AG08395 (cell line): ENCODE measurements at regions not wholly inside any gene's neighbourhood (a gene's known extent, or its start where the extent isn't known, plus 50 kb on each side); places are given as distances from the start of the nearest gene placed in this dataset.
A peak's percentile ranks its signal among the peaks of the same experiment; 100 is the strongest.
"Not testable (repeated sequence)": the region's sequence is repeated elsewhere in the genome, so short reads cannot be mapped to it uniquely, and the experiment has no call there.

Experiments
- DNase-seq: peaks from one replicate; pipeline ENCODE4 v3.0.0; 2012; ENCODE audit warnings: mixed read lengths, low spot score

- no peak for DNase-seq
Measured at GRCh38 chr2:13696601-13697000, 935.9 kb upstream of the LRATD1 start.

DNA sequence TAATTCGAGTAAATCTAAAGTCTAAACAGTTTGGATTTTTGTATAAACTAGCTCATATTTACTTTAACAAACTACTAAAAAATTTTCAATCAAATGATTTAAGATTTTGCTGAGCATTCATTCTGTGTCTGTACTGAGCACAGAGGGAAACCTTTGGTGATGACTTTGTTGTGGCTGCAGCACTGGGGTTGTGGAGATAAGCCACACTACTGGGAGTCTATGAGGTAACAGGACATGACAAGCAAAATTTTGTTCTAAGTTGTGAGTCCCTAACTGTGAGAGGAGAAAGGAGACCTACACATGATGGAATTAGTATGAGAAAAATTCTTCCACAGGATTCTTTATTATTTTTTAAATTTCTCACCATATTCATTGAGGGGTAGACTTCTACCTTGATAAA is 933.7 kb upstream of the LRATD1 start:
- DNase-seq, result no peak

DNA sequence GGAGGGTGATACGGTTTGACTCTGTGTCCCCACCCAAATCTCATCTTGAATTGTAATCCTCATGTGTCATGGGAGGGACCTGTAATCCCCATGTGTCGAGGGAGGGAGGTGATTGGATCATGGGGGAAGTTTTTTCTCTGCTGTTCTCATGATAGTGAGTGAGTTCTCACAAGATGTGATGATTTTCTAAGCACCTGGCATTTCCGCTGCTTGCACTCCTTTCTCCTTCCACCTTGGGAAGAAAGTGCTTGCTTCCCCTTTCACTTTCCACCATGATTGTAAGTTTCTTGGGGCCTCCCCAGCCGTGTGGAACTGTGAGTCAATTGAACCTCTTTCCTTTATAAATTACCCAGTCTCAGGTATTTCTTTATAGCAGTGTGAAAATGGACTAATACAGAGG is 932.6 kb upstream of the LRATD1 start:
- DNase-seq, result not testable (repeated sequence)

- no peak for DNase-seq
Measured at GRCh38 chr2:13711154-13711553, 921.4 kb upstream of the LRATD1 start.

DNA sequence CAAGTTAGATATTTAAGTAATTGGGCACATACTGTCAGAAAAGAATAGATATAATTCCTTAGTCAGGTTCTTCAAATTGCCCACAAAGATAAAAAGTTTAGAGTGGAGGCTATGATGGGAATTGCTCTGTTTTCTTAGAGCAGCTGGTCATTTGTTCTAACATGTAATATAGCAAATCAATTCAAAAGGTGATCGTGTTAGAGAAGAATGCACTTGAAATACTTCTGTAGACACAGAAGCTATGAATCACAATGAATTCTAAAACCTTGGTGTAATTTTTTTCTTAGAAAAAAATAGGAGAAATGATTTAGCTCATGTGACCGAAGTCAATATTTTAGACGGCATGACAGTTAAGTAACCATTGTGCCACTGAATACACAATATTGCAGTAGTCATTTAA is 918.1 kb upstream of the LRATD1 start:
- no peak for DNase-seq

- no peak for DNase-seq
Measured at GRCh38 chr2:13725945-13726344, 906.6 kb upstream of the LRATD1 start.

DNA sequence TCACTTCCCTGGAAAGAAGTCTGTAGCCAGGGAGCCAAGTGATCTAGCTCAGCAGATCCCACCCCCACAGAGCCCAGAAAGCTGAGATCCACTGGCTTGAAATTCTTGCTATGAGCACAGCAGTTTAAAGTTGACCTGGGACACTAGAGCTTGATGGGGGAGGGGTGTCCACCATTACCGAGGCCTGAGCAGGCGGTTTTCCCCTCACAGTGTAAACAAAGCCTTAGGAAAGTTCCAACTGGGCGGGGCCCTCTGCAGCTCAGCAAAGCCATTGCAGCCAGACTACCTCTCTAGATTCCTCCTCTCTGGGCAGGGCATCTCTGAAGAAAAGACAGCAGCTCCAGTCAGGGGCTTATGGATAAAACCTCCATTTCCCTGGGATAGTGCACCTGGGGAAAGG is 887.2 kb upstream of the LRATD1 start:
- no peak for DNase-seq

- no peak for DNase-seq
Measured at GRCh38 chr2:13751955-13752354, 880.6 kb upstream of the LRATD1 start.

DNA sequence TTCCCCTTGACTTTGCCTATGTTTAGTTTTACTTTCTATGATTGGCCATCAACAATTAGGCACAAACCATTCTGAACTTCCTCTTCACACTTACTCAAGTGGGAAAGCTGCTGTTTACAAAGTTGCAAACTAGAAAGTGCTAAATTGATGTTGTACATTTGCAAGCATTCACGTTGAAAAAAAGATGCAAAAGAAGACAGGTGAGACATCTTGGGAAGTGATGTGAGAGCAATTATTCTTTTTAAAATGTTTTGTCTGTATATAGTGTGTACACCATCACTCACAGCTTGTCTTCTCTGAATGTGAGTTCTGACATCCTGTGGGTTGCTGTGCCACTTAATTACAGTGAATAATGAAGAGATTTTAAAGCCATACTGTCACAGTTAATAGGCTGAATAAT is 874.1 kb upstream of the LRATD1 start:
- no peak for DNase-seq

- no peak for DNase-seq
Measured at GRCh38 chr2:13768274-13768673, 864.2 kb upstream of the LRATD1 start.

- DNase-seq, result no peak
Measured at GRCh38 chr2:13770279-13770678, 862.2 kb upstream of the LRATD1 start.

DNA sequence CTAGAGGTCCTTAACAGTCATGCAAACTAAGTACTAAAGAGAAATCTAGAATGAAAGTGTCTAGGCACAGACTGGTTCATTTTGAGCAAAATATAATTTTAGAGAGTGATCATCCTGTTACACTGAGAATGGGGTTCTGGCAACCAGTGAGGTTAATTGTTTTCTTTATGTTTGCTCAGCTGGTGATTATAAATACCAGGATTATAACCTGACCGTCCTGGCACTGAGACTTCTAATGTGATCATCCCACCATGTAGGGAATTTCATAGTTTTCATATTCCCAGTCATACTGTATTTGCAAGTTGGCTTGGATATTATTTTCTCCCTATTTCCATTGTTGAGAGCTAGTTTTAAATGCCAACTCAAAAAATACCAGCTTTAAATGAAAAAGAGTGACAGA is 852.5 kb upstream of the LRATD1 start:
- DNase-seq, result no peak

DNA sequence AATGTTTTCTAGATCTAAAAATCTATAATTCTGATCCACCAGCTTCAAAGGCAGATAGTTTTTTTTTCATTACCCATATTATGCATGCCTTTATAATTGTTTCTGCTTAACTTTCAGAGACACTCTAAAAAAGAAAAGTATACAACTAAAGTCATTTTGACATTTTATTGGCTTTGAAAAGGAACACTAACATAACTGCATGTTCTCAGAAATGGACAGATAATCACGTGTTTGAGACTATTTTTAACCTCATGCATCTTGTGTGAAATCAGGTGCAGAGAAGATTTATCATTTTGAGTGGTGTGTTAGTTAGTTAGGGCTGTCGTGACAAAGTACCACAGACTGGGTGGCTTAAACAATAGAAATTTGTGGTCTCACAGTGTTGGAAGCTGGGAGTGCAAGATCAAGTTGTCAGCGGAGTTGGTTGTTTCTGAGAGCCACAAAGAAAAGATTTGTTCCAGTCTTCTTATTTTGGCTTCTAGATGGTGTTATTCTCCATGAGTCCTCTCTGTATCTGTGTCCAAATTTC is 841.4 kb upstream of the LRATD1 start:
- DNase-seq, result no peak

DNA sequence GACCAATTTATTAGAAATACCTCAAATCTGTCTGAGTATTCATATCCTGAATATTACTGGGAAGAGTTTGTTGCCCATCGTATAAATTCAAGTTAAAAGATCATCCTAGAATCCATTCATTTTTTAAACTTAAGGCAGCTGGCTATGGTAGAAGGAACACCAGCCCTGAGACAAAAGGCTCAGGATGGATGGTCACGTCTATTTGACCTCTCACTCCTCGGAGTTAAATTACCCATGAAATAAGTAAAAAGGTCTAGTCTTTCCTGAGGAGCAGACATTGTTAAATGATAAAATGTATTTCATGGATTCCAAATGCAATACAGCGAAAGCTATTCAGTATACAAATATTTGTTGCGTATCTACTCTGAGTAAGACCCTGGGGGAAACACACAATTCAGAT is 826.0 kb upstream of the LRATD1 start:
- no peak for DNase-seq

- DNase-seq, result no peak
Measured at GRCh38 chr2:13813236-13813635, 819.3 kb upstream of the LRATD1 start.

DNA sequence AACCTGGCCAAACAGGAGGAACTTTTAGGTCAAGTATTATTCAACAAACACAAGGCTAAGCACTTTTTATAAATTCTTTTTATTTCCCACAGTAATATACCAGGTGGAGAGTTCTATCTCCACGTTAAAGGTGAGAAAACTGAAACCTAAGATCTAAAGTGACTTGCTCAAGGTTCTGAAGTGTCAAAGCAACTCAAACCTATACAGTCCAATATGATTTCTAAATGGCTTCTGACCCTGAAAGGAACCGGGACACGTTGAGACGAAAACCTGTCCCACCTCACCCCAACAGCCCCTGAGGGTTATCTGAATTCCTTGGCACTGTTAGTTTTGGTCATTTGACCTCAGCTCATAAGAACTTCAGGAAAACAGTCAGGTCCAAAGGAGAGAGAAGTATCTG is 814.5 kb upstream of the LRATD1 start:
- DNase-seq, result no peak

DNA sequence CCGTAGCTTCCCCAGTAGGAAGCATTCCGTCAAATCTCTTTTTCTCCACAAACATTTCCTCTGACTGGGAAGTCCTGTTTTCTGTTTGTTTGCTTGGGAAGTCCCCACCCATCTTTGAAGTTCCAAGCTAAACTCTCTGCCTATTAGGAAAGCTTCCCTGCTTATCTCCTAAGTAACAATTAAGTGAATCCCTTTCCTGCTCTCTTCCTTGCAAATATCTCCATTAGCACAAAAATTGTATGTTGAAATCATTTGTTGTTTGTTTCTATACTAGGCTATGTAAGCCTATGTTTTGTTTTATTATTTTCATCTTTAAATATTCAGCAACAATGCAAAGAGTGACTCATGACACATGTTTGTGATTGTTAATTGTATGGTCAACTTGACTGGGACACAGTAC is 812.6 kb upstream of the LRATD1 start:
- DNase-seq, result no peak

GRCh38 chr2:13821255-13821880 is 811.1 kb upstream of the LRATD1 start:
- peak; percentile 67 for DNase-seq

DNA sequence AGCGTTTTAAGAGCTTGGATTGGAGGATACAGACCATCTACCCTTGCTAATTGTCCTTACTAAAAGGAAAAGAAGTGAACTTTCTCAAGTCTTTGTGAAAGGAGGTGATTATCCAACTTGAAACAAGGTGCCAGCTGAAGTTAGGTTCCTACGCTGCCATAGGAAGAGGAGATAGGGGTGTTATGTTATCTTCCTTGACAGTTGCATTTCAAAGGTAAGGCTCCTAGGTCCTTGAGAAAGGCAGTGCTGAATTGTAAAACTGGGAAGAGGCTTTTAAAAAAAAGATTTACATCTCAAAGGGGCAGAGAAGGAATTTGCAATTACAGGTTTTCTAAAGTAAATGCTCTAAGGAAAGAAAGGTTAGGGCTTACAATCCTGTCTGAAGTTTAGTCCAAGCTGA is 810.2 kb upstream of the LRATD1 start:
- DNase-seq, result no peak

- DNase-seq, result no peak
Measured at GRCh38 chr2:13826314-13826853, 806.1 kb upstream of the LRATD1 start.

GRCh38 chr2:13858626-13859025 is 773.9 kb upstream of the LRATD1 start:
- peak; percentile 12 for DNase-seq

- not testable (repeated sequence) for DNase-seq
Measured at GRCh38 chr2:13868275-13868674, 764.2 kb upstream of the LRATD1 start.

GRCh38 chr2:13876491-13877037 is 756.0 kb upstream of the LRATD1 start:
- DNase-seq, result no peak

DNA sequence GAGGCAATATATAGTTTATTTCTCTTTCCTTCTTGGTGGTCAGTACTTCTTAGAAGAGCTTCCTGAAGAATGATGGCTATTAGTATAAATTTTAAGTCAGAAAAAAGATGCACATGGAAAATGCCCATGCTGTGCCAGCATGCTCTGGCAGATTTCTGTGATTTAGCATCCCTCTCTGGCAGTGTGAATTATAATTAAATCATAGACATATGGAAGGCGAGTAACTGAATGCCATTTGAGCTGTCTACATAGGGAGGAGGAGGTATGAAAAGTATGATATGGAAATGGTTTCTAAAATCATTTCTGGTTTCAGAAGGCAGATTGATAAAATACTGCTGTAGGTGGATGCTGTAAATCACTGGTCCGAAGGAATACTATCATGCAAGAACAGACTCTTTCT is 754.9 kb upstream of the LRATD1 start:
- DNase-seq, result no peak
